Femur (tissue), 1 donor: ENCODE measurements at regions not wholly inside any gene's neighbourhood (a gene's known extent, or its start where the extent isn't known, plus 50 kb on each side); places are given as distances from the start of the nearest gene placed in this dataset.
"Not testable (repeated sequence)": the region's sequence is repeated elsewhere in the genome, so short reads cannot be mapped to it uniquely, and the experiment has no call there.

ENCODE experiments used
- DNase-seq: peaks from one replicate; pipeline ENCODE4 v3.0.0-alpha.2; 2017

- no peak for DNase-seq
Observed at GRCh38 chr2:58514252-58514651, 273.1 kb upstream of the FANCL start.

- no peak for DNase-seq
Observed at GRCh38 chr2:58512878-58513277, 271.8 kb upstream of the FANCL start.

GRCh38 chr2:58508006-58508405 lies 266.9 kb upstream of the FANCL start:
- DNase-seq = no peak

GRCh38 chr2:58503918-58504317 lies 262.8 kb upstream of the FANCL start:
- no peak for DNase-seq

GRCh38 chr2:58502931-58503330 lies 261.8 kb upstream of the FANCL start:
- no peak for DNase-seq

GRCh38 chr2:58501371-58502160 lies 260.4 kb upstream of the FANCL start:
- DNase-seq = no peak

GRCh38 chr2:58497168-58497567 lies 256.0 kb upstream of the FANCL start:
- no peak for DNase-seq

GRCh38 chr2:58495806-58496205 lies 254.7 kb upstream of the FANCL start:
- no peak for DNase-seq

GRCh38 chr2:58494071-58494501 lies 253.0 kb upstream of the FANCL start:
- no peak for DNase-seq

- DNase-seq = no peak
Observed at GRCh38 chr2:58484629-58485028, 243.5 kb upstream of the FANCL start.

GRCh38 chr2:58484221-58484620 lies 243.1 kb upstream of the FANCL start:
- no peak for DNase-seq

- no peak for DNase-seq
Observed at GRCh38 chr2:58483307-58483706, 242.2 kb upstream of the FANCL start.

GRCh38 chr2:58481670-58482069 lies 240.5 kb upstream of the FANCL start:
- no peak for DNase-seq

GRCh38 chr2:58480141-58480540 lies 239.0 kb upstream of the FANCL start:
- DNase-seq = no peak

- no peak for DNase-seq
Observed at GRCh38 chr2:58479535-58480140, 238.5 kb upstream of the FANCL start.

- no peak for DNase-seq
Observed at GRCh38 chr2:58476556-58476955, 235.4 kb upstream of the FANCL start.

- DNase-seq = no peak
Observed at GRCh38 chr2:58475756-58476155, 234.6 kb upstream of the FANCL start.

GRCh38 chr2:58473165-58473564 lies 232.0 kb upstream of the FANCL start:
- DNase-seq = no peak

- DNase-seq = no peak
Observed at GRCh38 chr2:58466804-58467203, 225.7 kb upstream of the FANCL start.

- not testable (repeated sequence) for DNase-seq
Observed at GRCh38 chr2:58466021-58466420, 224.9 kb upstream of the FANCL start.

- no peak for DNase-seq
Observed at GRCh38 chr2:58460670-58461069, 219.5 kb upstream of the FANCL start.

- DNase-seq = no peak
Observed at GRCh38 chr2:58449286-58450010, 208.3 kb upstream of the FANCL start.

GRCh38 chr2:58448845-58449244 lies 207.7 kb upstream of the FANCL start:
- DNase-seq = no peak

- DNase-seq = peak; percentile 64
Observed at GRCh38 chr2:58448065-58448507, 207.0 kb upstream of the FANCL start.
